ENCODE measurements at regions not wholly inside any gene's neighbourhood (a gene's known extent, or its start where the extent isn't known, plus 50 kb on each side); places are given as distances from the start of the nearest gene placed in this dataset.

GRCh38 chr2:166632616-166633015, 138.6 kb upstream of the SCN7A start:
- TF ChIP-seq, protein P1, sequence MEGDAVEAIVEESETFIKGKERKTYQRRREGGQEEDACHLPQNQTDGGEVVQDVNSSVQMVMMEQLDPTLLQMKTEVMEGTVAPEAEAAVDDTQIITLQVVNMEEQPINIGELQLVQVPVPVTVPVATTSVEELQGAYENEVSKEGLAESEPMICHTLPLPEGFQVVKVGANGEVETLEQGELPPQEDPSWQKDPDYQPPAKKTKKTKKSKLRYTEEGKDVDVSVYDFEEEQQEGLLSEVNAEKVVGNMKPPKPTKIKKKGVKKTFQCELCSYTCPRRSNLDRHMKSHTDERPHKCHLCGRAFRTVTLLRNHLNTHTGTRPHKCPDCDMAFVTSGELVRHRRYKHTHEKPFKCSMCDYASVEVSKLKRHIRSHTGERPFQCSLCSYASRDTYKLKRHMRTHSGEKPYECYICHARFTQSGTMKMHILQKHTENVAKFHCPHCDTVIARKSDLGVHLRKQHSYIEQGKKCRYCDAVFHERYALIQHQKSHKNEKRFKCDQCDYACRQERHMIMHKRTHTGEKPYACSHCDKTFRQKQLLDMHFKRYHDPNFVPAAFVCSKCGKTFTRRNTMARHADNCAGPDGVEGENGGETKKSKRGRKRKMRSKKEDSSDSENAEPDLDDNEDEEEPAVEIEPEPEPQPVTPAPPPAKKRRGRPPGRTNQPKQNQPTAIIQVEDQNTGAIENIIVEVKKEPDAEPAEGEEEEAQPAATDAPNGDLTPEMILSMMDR (IDR thresholded peaks at IDR 0.05; ENCODE audit: unreplicated experiment) = no peak
- Mint-ChIP-seq H3K27me3 (no peaks in the 10 kb centered on the region), H3K4me1 (ENCODE audit: low read depth) (peaks cover 27% of the 10 kb centered on the region), H3K4me3 (ENCODE audit: low read depth) (no peak overlapping the region), H3K9me3 (ENCODE audit: low read depth) (peaks cover 26% of the 10 kb centered on the region), H3K36me3 (ENCODE audit: insufficient read depth) (peaks cover 7% of the 10 kb centered on the region), H3K27ac (no peak overlapping the region)
- DNase-seq (ENCODE audit: low spot score, unreplicated experiment) = no peak

DNA sequence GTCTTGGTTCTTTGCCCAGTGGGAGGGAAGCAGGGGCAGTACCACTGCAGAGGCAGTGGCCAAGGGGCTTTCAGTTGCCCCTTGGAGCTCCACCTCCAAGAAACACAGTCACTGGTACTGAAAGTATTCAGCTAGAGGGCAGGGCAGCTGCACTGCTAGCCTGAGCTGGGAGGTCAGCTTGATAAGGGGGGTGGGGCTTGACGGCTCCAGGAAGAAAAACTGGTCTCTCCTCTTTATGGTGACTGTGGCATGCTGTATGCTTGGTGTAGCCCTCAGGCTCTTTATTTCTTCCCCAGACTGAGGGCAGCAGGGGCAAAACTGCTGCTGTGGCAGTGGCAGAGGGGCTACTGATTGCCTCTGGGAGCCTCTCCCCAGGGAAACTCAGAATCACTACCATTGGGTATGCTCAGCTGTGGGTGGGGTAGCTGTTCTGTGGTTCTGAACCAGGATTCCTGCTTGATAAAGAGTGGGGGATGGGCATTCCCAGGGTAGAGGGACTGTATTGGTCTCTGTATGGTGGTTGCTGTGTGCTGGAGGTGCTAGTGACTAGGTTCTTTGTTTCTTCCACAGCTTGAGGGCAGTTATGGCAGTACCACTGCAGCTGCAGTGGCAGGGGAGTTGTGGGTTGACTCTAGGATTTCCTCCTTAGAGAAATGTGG, 134.6 kb upstream of the SCN7A start:
- Mint-ChIP-seq H3K27ac (peak overlapping the region; percentile 85), H3K9me3 (ENCODE audit: low read depth) (peaks cover 55% of the 10 kb centered on the region), H3K4me1 (ENCODE audit: low read depth) (peaks cover 18% of the 10 kb centered on the region), H3K36me3 (ENCODE audit: insufficient read depth) (peaks cover 29% of the 10 kb centered on the region), H3K4me3 (ENCODE audit: low read depth) (no peak overlapping the region), H3K27me3 (no peaks in the 10 kb centered on the region)
- TF ChIP-seq, protein P1 (IDR thresholded peaks at IDR 0.05; ENCODE audit: unreplicated experiment) = no peak
- no peak for DNase-seq (ENCODE audit: low spot score, unreplicated experiment)

GRCh38 chr2:166627893-166628292, 133.8 kb upstream of the SCN7A start:
- Mint-ChIP-seq H3K36me3 (ENCODE audit: insufficient read depth) (peaks cover 36% of the 10 kb centered on the region), H3K9me3 (ENCODE audit: low read depth) (peaks cover 62% of the 10 kb centered on the region), H3K4me3 (ENCODE audit: low read depth) (no peak overlapping the region), H3K4me1 (ENCODE audit: low read depth) (peaks cover 13% of the 10 kb centered on the region), H3K27me3 (no peaks in the 10 kb centered on the region), H3K27ac (peak overlapping the region; percentile 76)
- TF ChIP-seq, protein P1 (IDR thresholded peaks at IDR 0.05; ENCODE audit: unreplicated experiment) = no peak
- DNase-seq (ENCODE audit: low spot score, unreplicated experiment) = no peak

DNA sequence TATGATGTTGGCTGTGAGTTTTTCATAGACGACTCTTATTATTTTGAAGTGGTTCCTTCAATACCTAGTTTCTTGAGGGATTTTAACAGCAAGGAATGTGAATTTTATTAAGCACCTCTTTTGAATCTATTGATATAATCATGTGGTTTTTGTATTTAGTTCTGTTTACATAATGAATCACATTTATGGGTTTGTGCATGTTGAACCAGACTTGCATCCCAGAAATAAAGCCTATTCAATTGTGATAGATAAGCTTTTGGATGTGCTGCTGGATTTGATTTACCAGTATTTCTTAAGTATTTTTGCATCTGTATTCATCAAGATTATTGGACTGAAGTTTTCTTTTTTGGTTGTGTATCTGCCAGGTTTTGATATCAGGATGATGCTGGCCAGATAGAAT, 131.6 kb upstream of the SCN7A start:
- Mint-ChIP-seq H3K27ac (no peak overlapping the region), H3K27me3 (no peaks in the 10 kb centered on the region), H3K36me3 (ENCODE audit: insufficient read depth) (peaks cover 45% of the 10 kb centered on the region), H3K9me3 (ENCODE audit: low read depth) (peaks cover 70% of the 10 kb centered on the region), H3K4me3 (ENCODE audit: low read depth) (no peak overlapping the region), H3K4me1 (ENCODE audit: low read depth) (peaks cover 12% of the 10 kb centered on the region)
- DNase-seq (ENCODE audit: low spot score, unreplicated experiment) = no peak
- TF ChIP-seq, protein P1 (IDR thresholded peaks at IDR 0.05; ENCODE audit: unreplicated experiment) = no peak

- H3K4me3 Mint-ChIP-seq (ENCODE audit: low read depth) = peak overlapping the region; percentile 33
- peaks cover 33% of the 10 kb centered on the region for H3K4me1 Mint-ChIP-seq (ENCODE audit: low read depth)
- peaks cover 28% of the 10 kb centered on the region for H3K36me3 Mint-ChIP-seq (ENCODE audit: insufficient read depth)
- H3K9me3 Mint-ChIP-seq (ENCODE audit: low read depth) = peaks cover 33% of the 10 kb centered on the region
- no peak for DNase-seq (ENCODE audit: low spot score, unreplicated experiment)
- H3K27me3 Mint-ChIP-seq = no peaks in the 10 kb centered on the region
- TF ChIP-seq, protein P1 (IDR thresholded peaks at IDR 0.05; ENCODE audit: unreplicated experiment) = no peak
- H3K27ac Mint-ChIP-seq = peak overlapping the region; percentile 94
Observed at GRCh38 chr2:166614503-166614902, 120.5 kb upstream of the SCN7A start.

Measured in progenitor cell of endocrine pancreas (in vitro differentiated cells).